Pancreas (tissue), 10 donors: ENCODE measurements at regions not wholly inside any gene's neighbourhood (a gene's known extent, or its start where the extent isn't known, plus 50 kb on each side); places are given as distances from the start of the nearest gene placed in this dataset.
"Not testable (repeated sequence)": the region's sequence is repeated elsewhere in the genome, so short reads cannot be mapped to it uniquely, and the experiment has no call there.

ENCODE experiments used
- ATAC-seq, 4 donors: fragments of 200-7000 bp; cut with Tn5 transposase; one replicate each; pipeline versions ENCODE4 v1.8.0 to v1.9.1; 2020; ENCODE audit warnings: mild to moderate bottlenecking in 4 of 4, moderate library complexity in 4 of 4
- DNase-seq, 6 donors: peaks; one replicate each; pipeline ENCODE4 v3.0.0-alpha.2; 2020
- FAIRE-seq: peaks from 2 replicates; lab custom pipeline; 2012; peaks lifted over from hg19 to GRCh38; lab: Jason Lieb, UNC
- H3K27ac ChIP-seq, 4 donors: fragments of 200-600 bp; sonication (generic); 1 replicate in 3 of 4; 2 replicates in 1 of 4; pipeline versions ENCODE4 v1.5.0 to v1.8.0; 2020
- H3K27me3 ChIP-seq, 4 donors: fragments of 200-600 bp; one replicate each; pipeline ENCODE4 v1.8.0; 2021
- H3K36me3 ChIP-seq, 3 donors: fragments of 200-600 bp; sonication (generic) in 1 of 3; one replicate each; pipeline versions ENCODE4 v1.5.0 to v1.8.0; 2020 to 2021
- H3K4me1 ChIP-seq, 3 donors: fragments of 200-600 bp; one replicate each; pipeline ENCODE4 v1.8.0; 2021
- H3K4me3 ChIP-seq, 4 donors: fragments of 200-600 bp; sonication (generic) in 2 of 4; one replicate each; pipeline versions ENCODE4 v1.5.0 to v1.8.0; 2020 to 2021
- H3K9me3 ChIP-seq, 4 donors: fragments of 200-600 bp; one replicate each; pipeline ENCODE4 v1.8.0; 2021
- WGBS, 2 donors: extraction: QIAGEN DNeasy Blood & Tissue Kit; methylation state at CpG; one replicate each; pipeline ENCODE4 v1.1.7; 2013; 5-methylcytosine and 5-hydroxymethylcytosine counted together
- intact Hi-C, 3 donors: fragments of 100-400 bp; cut with DNase I; formaldehyde crosslinking; loops; one replicate each; pipeline versions ENCODE4 v1.11.1 to v1.14.2; 2022
- TF ChIP-seq, protein P1 (sequence below), 4 donors: fragments of 200-600 bp; sonication (generic) in 3 of 4; IDR thresholded peaks; one replicate each; pipeline versions ENCODE4 v1.5.0 to v1.8.0; 2021; ENCODE audit warnings: antibody characterized with exemption in 4 of 4
- donor health status: healthy with polysubstance abuse.
- donor health status: DM: no; HTN: no; CAD: no; lungs with moderate emphysema.
- donor health status: DM: no; HTN: no; CAD: no.
- donor health status: control.
- donor health status: control.
- donor health status: Bipolar disorder and iron deficiency.
- donor health status: DM: yes; HTN: yes; CAD: no.
- donor health status: DM: no; HTN: no; CAD: no.
- donor health status: DM: no; HTN: no; CAD: no.
- donor health status: DM: yes; HTN: yes; CAD: no.

DNA sequence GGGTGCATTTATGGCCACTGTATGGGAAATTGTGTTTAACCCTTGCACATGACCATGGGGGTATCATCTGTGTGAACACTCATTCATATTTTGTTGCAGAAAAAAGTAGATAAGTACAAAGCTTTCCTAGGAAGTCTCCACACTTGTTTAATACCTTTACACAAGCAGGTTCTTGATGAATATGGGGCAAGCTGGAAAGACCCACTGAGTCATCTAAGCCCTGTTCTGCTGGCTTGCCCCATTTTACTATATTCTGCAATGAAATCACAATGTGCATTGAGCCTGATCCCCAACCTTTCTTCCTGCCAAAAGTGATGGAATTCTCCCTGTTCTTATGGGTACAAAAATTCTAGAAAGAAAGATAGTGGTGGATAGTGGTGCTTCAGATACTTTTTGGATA is 99.8 kb downstream of the CCDC71L start:
- Histone ChIP-seq H3K27me3 (no peaks in the 10 kb centered on the region), H3K4me3 (no peak overlapping the region), H3K27ac (no peak overlapping the region), H3K4me1 (no peaks in the 10 kb centered on the region), H3K36me3 (no peaks in the 10 kb centered on the region), H3K9me3 (no peaks in the 10 kb centered on the region)
- TF ChIP-seq, protein P1, sequence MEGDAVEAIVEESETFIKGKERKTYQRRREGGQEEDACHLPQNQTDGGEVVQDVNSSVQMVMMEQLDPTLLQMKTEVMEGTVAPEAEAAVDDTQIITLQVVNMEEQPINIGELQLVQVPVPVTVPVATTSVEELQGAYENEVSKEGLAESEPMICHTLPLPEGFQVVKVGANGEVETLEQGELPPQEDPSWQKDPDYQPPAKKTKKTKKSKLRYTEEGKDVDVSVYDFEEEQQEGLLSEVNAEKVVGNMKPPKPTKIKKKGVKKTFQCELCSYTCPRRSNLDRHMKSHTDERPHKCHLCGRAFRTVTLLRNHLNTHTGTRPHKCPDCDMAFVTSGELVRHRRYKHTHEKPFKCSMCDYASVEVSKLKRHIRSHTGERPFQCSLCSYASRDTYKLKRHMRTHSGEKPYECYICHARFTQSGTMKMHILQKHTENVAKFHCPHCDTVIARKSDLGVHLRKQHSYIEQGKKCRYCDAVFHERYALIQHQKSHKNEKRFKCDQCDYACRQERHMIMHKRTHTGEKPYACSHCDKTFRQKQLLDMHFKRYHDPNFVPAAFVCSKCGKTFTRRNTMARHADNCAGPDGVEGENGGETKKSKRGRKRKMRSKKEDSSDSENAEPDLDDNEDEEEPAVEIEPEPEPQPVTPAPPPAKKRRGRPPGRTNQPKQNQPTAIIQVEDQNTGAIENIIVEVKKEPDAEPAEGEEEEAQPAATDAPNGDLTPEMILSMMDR (IDR thresholded peaks at IDR 0.05) = no peak
- intact Hi-C loops = no loop called here
- FAIRE-seq = no peak
- ATAC-seq = no peak
- no peak for DNase-seq

DNA sequence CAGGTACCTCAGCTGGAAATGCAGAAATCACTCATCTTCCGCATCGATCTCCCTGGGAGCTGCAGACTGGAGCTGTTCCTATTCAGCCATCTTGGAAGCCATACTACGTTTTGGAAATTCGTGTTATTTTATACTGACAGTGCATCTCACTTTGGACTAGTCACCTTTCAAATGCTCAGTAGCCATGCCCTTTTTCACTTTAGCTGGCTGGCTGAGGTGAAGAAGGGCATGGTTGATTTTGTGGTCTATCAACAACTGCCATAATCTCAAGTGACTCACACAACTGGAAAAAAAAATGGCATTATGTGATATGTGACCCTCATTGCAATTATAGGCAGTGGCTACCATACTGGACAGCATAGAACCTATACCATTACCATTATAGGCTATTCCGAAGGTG is 100.5 kb downstream of the CCDC71L start:
- H3K36me3 ChIP-seq = no peaks in the 10 kb centered on the region
- intact Hi-C loops = no loop called here
- ATAC-seq = no peak
- no peak overlapping the region for H3K4me3 ChIP-seq
- DNase-seq = no peak
- H3K4me1 ChIP-seq = no peaks in the 10 kb centered on the region
- TF ChIP-seq, protein P1 (IDR thresholded peaks at IDR 0.05) = no peak
- H3K27ac ChIP-seq = no peak overlapping the region
- no peak for FAIRE-seq
- 77 to 92% methylated on average over 5 of the region's 5 CpGs for WGBS, 2 donors
- H3K27me3 ChIP-seq = no peaks in the 10 kb centered on the region
- H3K9me3 ChIP-seq = no peaks in the 10 kb centered on the region

DNA sequence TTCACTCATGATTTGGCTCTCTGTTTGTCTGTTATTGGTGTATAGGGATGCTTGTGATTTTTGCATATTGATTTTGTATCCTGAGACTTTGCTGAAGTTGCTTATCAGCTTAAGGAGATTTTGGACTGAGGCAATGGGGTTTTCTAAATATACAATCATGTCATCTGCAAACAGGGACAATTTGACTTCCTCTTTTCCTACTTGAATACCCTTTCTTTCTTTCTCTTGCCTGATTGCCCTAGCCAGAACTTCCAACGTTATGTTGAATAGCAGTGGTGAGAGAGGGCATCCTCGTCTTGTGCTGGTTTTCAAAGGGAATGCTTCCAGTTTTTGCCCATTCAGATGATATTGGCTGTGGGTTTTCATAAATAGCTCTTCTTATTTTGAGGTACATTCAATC is 104.7 kb downstream of the CCDC71L start:
- H3K36me3 ChIP-seq, H3K4me1 ChIP-seq, H3K4me3 ChIP-seq, H3K27me3 ChIP-seq, DNase-seq, intact Hi-C loops, ATAC-seq, H3K27ac ChIP-seq, FAIRE-seq, H3K9me3 ChIP-seq: not testable (repeated sequence)
- 64 to 81% methylated on average over 2 of the region's 2 CpGs for WGBS, 2 donors

DNA sequence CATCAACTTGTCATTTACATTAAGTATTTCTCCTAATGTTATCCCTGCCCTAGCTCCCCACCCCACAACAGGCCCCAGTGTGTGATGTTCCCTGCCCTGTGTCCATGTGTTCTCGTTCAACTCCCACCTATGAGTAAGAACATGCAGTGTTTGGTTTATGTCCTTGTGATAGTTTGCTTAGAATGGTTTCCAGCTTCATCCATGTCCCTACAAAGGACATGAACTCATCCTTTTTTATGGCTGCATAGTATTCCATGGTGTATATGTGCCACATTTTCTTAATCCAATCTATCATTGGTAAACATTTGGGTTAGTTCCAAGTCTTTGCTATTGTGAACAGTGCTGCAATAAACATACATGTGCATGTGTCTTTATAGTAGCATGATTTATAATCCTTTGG is 106.3 kb downstream of the CCDC71L start:
- FAIRE-seq, DNase-seq, H3K27ac ChIP-seq, H3K4me1 ChIP-seq, H3K27me3 ChIP-seq, ATAC-seq, H3K36me3 ChIP-seq, H3K9me3 ChIP-seq, intact Hi-C loops, H3K4me3 ChIP-seq: not testable (repeated sequence)
- 94 to 100% methylated on average over 1 of the region's 1 CpG for WGBS, 2 donors

DNA sequence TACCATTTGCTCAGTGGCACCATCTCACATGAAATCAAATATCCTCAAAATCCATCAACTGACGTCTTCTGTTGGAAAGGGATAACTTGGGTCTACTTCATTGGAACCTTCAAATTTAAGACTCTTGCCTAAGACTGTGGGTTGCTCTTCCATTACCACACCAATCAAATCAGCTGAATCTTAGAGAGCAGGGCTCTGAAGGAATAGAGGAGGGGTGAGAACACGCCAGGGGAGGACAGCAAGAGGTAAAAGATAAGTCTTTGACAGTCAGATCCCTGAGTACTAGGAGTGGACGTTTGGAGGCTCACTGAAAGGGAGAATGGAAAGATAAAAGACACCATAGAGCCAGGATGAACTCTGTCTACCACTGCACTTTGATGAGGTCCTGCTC is 107.5 kb downstream of the CCDC71L start:
- DNase-seq = no peak
- TF ChIP-seq, protein P1 (IDR thresholded peaks at IDR 0.05) = no peak
- no peaks in the 10 kb centered on the region for H3K9me3 ChIP-seq
- H3K27ac ChIP-seq = no peak overlapping the region
- FAIRE-seq = no peak
- H3K4me3 ChIP-seq = no peak overlapping the region
- intact Hi-C loops = no loop called here
- H3K4me1 ChIP-seq = no peaks in the 10 kb centered on the region
- no peaks in the 10 kb centered on the region for H3K27me3 ChIP-seq
- no peak for ATAC-seq
- no peaks in the 10 kb centered on the region for H3K36me3 ChIP-seq
- WGBS, 2 donors = 82 to 84% methylated on average over 3 of the region's 3 CpGs

DNA sequence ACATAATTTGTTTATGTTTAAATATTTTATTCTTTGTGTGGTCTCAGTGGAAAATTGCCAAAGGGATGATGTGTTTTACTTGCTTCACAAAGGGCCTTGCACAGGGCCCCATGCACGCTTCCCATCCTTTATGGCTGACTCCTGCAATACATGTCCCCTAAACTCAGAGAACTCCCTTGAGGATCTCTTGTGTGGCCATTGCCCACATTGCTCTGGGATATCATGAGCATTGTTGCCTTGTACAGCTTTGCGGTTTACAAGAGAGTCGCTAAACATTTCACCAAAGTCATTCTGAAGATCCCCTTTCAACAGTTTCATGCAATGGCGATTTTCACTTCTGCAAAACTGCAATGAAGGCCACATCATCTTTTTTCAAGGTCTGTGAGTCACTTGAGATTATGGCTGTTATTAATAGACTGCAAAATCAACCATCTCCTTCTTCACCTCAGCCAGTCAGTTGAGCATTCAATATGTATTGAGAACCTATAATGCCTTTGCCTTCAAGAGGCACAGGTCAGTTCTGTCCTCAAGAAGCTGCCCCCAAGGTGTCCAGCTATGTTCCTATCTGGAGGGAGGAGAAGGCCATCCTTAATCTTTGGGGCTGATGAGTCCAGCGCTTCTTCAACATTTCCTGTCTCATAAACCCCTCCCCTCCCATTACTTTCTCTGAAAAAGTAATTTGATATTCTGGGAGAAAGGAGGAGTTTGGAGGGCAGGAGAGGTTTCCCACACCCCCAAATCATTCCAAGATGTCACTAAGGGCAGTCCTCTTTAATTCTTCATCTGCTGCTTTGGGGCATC is 108.1 kb downstream of the CCDC71L start:
- WGBS, 2 donors = 87 to 95% methylated on average over 5 of the region's 5 CpGs
- ATAC-seq (peak in 2 of 4 donors; percentile 65 to 70), DNase-seq (no peak), FAIRE-seq (no peak)
- Histone ChIP-seq H3K9me3 (no peaks in the 10 kb centered on the region), H3K27ac (no peak overlapping the region), H3K36me3 (no peaks in the 10 kb centered on the region), H3K27me3 (no peaks in the 10 kb centered on the region), H3K4me3 (no peak overlapping the region), H3K4me1 (no peaks in the 10 kb centered on the region)
- TF ChIP-seq, protein P1 (IDR thresholded peaks at IDR 0.05) = no peak
- intact Hi-C loops = no loop called here
